GM19238 (cell line): ENCODE measurements at regions not wholly inside any gene's neighbourhood (a gene's known extent, or its start where the extent isn't known, plus 50 kb on each side); places are given as distances from the start of the nearest gene placed in this dataset.

Source experiments
- DNase-seq: peaks from one replicate; pipeline ENCODE4 v3.0.0; 2011; ENCODE audit warnings: low spot score; ENCODE audit not compliant: insufficient read length

GRCh38 chr4:104138116-104138515 lies 356.6 kb downstream of the CXXC4 start:
- no peak for DNase-seq

GRCh38 chr4:104129243-104129642 lies 365.5 kb downstream of the CXXC4 start:
- no peak for DNase-seq

GRCh38 chr4:104128850-104129213 lies 365.9 kb downstream of the CXXC4 start:
- DNase-seq: no peak

- DNase-seq: no peak
Observed at GRCh38 chr4:104128031-104128849, 366.5 kb downstream of the CXXC4 start.

- DNase-seq: no peak
Observed at GRCh38 chr4:104123021-104123420, 371.7 kb downstream of the CXXC4 start.

- no peak for DNase-seq
Observed at GRCh38 chr4:104117776-104118175, 376.9 kb downstream of the CXXC4 start.

- DNase-seq: no peak
Observed at GRCh38 chr4:104113850-104114249, 380.8 kb downstream of the CXXC4 start.

GRCh38 chr4:104099141-104099540 lies 379.4 kb upstream of the TACR3 start:
- no peak for DNase-seq

GRCh38 chr4:104093247-104093646 lies 373.5 kb upstream of the TACR3 start:
- no peak for DNase-seq

- no peak for DNase-seq
Observed at GRCh38 chr4:104073229-104073628, 353.4 kb upstream of the TACR3 start.

GRCh38 chr4:104066533-104066932 lies 346.7 kb upstream of the TACR3 start:
- DNase-seq: no peak

- peak; percentile 4 for DNase-seq
Observed at GRCh38 chr4:104064646-104065577, 345.1 kb upstream of the TACR3 start.

- DNase-seq: no peak
Observed at GRCh38 chr4:104063341-104063740, 343.6 kb upstream of the TACR3 start.

GRCh38 chr4:104044369-104044768 lies 324.6 kb upstream of the TACR3 start:
- no peak for DNase-seq

- DNase-seq: no peak
Observed at GRCh38 chr4:104032896-104033295, 313.1 kb upstream of the TACR3 start.

GRCh38 chr4:104025251-104025650 lies 305.5 kb upstream of the TACR3 start:
- no peak for DNase-seq

- no peak for DNase-seq
Observed at GRCh38 chr4:104022831-104023230, 303.0 kb upstream of the TACR3 start.

GRCh38 chr4:104022226-104022625 lies 302.4 kb upstream of the TACR3 start:
- no peak for DNase-seq

- DNase-seq: no peak
Observed at GRCh38 chr4:104020641-104021040, 300.9 kb upstream of the TACR3 start.

GRCh38 chr4:104017213-104017612 lies 297.4 kb upstream of the TACR3 start:
- DNase-seq: no peak

- no peak for DNase-seq
Observed at GRCh38 chr4:104015680-104016079, 295.9 kb upstream of the TACR3 start.

GRCh38 chr4:104010722-104011121 lies 290.9 kb upstream of the TACR3 start:
- DNase-seq: no peak
